ENCODE measurements at regions not wholly inside any gene's neighbourhood (a gene's known extent, or its start where the extent isn't known, plus 50 kb on each side); places are given as distances from the start of the nearest gene placed in this dataset.

GRCh38 chr11:70812472-70812871 lies 414.1 kb downstream of the CTTN start (continued):
- TF ChIP-seq ZNF462 (CRISPR knock-in tag; IDR thresholded peaks at IDR 0.05) (no peak), EZH2phosphoT487 (IDR thresholded peaks at IDR 0.05; ENCODE audit: unreplicated experiment) (no peak), CREB1 (CRISPR knock-in tag; IDR thresholded peaks at IDR 0.05; ENCODE audit: low read depth) (no peak), POLR2AphosphoS5 (IDR thresholded peaks at IDR 0.05; ENCODE audit: low read depth) (no peak)
- TF ChIP-seq, protein P1, sequence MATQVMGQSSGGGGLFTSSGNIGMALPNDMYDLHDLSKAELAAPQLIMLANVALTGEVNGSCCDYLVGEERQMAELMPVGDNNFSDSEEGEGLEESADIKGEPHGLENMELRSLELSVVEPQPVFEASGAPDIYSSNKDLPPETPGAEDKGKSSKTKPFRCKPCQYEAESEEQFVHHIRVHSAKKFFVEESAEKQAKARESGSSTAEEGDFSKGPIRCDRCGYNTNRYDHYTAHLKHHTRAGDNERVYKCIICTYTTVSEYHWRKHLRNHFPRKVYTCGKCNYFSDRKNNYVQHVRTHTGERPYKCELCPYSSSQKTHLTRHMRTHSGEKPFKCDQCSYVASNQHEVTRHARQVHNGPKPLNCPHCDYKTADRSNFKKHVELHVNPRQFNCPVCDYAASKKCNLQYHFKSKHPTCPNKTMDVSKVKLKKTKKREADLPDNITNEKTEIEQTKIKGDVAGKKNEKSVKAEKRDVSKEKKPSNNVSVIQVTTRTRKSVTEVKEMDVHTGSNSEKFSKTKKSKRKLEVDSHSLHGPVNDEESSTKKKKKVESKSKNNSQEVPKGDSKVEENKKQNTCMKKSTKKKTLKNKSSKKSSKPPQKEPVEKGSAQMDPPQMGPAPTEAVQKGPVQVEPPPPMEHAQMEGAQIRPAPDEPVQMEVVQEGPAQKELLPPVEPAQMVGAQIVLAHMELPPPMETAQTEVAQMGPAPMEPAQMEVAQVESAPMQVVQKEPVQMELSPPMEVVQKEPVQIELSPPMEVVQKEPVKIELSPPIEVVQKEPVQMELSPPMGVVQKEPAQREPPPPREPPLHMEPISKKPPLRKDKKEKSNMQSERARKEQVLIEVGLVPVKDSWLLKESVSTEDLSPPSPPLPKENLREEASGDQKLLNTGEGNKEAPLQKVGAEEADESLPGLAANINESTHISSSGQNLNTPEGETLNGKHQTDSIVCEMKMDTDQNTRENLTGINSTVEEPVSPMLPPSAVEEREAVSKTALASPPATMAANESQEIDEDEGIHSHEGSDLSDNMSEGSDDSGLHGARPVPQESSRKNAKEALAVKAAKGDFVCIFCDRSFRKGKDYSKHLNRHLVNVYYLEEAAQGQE (IDR thresholded peaks at IDR 0.05; ENCODE audit: unreplicated experiment) = no peak
- TF ChIP-seq, protein P2, sequence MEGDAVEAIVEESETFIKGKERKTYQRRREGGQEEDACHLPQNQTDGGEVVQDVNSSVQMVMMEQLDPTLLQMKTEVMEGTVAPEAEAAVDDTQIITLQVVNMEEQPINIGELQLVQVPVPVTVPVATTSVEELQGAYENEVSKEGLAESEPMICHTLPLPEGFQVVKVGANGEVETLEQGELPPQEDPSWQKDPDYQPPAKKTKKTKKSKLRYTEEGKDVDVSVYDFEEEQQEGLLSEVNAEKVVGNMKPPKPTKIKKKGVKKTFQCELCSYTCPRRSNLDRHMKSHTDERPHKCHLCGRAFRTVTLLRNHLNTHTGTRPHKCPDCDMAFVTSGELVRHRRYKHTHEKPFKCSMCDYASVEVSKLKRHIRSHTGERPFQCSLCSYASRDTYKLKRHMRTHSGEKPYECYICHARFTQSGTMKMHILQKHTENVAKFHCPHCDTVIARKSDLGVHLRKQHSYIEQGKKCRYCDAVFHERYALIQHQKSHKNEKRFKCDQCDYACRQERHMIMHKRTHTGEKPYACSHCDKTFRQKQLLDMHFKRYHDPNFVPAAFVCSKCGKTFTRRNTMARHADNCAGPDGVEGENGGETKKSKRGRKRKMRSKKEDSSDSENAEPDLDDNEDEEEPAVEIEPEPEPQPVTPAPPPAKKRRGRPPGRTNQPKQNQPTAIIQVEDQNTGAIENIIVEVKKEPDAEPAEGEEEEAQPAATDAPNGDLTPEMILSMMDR (conservative IDR thresholded peaks at IDR 0.05; ENCODE audit: low read depth in 2 of 2) = no peak

Measured in GM23338 (cell line).